ENCODE measurements at regions not wholly inside any gene's neighbourhood (a gene's known extent, or its start where the extent isn't known, plus 50 kb on each side); places are given as distances from the start of the nearest gene placed in this dataset.

- TF ChIP-seq MLX (CRISPR knock-in tag; IDR thresholded peaks at IDR 0.05): no peak
- TF ChIP-seq JUN (CRISPR knock-in tag; IDR thresholded peaks at IDR 0.05): no peak
- no peak for TF ChIP-seq TP53 (CRISPR knock-in tag; IDR thresholded peaks at IDR 0.05)
- TF ChIP-seq USF2 (CRISPR knock-in tag; IDR thresholded peaks at IDR 0.05): no peak
- TF ChIP-seq KAT7 (CRISPR knock-in tag; IDR thresholded peaks at IDR 0.05; ENCODE audit: borderline replicate concordance): no peak
- no peak for TF ChIP-seq HMGXB4 (CRISPR knock-in tag; IDR thresholded peaks at IDR 0.05)
- TF ChIP-seq ZBTB43 (CRISPR knock-in tag; IDR thresholded peaks at IDR 0.05): no peak
- TF ChIP-seq CTCF (IDR thresholded peaks at IDR 0.05): no peak
- TF ChIP-seq PREB (CRISPR knock-in tag; IDR thresholded peaks at IDR 0.05; ENCODE audit: borderline replicate concordance): no peak
- TF ChIP-seq MAX (CRISPR knock-in tag; IDR thresholded peaks at IDR 0.05): no peak
- no peak for TF ChIP-seq SP1 (CRISPR knock-in tag; conservative IDR thresholded peaks at IDR 0.05)
- TF ChIP-seq GTF2I (CRISPR knock-in tag; conservative IDR thresholded peaks at IDR 0.05): no peak
Observed at GRCh38 chr3:35215525-35216500, 423.5 kb upstream of the ARPP21 start.

Measured in WTC11 (cell line).